Panc1 (cell line): ENCODE measurements at regions not wholly inside any gene's neighbourhood (a gene's known extent, or its start where the extent isn't known, plus 50 kb on each side); places are given as distances from the start of the nearest gene placed in this dataset.

Experiments used
- ATAC-seq: fragments of 200-7000 bp; cut with Tn5 transposase; 2 replicates; pipeline ENCODE4 v1.9.1; 2020; ENCODE audit warnings: mild to moderate bottlenecking, moderate library complexity
- BruUV-seq: library from RNA; stranded (reverse); fragments of 400-500 nt; replicated peaks from 2 replicates; lab custom pipeline; 2021; lab: Mats Ljungman, UMichigan
- CTCF ChIA-PET: fragments of 300-600 bp; sonication (Branson Sonifier 250); formaldehyde crosslinking; loops from one replicate; lab custom pipeline; 2022; ENCODE audit warnings: antibody characterized with exemption; lab: Charles Lee
- POLR2A ChIA-PET: fragments of 300-600 bp; sonication (Branson Sonifier 250); formaldehyde crosslinking; loops from one replicate; lab custom pipeline; 2022; ENCODE audit warnings: antibody characterized with exemption; lab: Charles Lee
- DNase-seq: peaks from one replicate; pipeline ENCODE4 v3.0.0-alpha.2; 2010; ENCODE audit warnings: low read depth, low spot score
- H3K27ac ChIP-seq: 2 replicates; pipeline ENCODE4 v1.5.1; 2011; ENCODE audit warnings: mild to moderate bottlenecking, low read length, inconsistent platforms
- H3K27me3 ChIP-seq: fragments of 200-500 bp; sonication (Bioruptor generic); 2 replicates; pipeline ENCODE4 v1.6.0; 2014; ENCODE audit warnings: low read length, inconsistent platforms; ENCODE audit not compliant: control insufficient read depth, insufficient read depth
- H3K36me3 ChIP-seq: fragments of 200-500 bp; sonication (Bioruptor generic); 2 replicates; pipeline ENCODE4 v1.5.1; 2014; ENCODE audit warnings: inconsistent platforms, mild to moderate bottlenecking, low read length, moderate library complexity; ENCODE audit not compliant: control insufficient read depth, insufficient read depth
- H3K4me1 ChIP-seq: 2 replicates; pipeline ENCODE4 v1.5.1; 2011; ENCODE audit warnings: inconsistent platforms, mild to moderate bottlenecking, low read length, moderate library complexity; ENCODE audit not compliant: control insufficient read depth, insufficient read depth
- H3K4me3 ChIP-seq, 2 experiments: 2 replicates each; pipeline ENCODE4 v1.5.1; 2011 to 2012; ENCODE audit warnings: low read depth in 2 of 2, low read length in 2 of 2, mild to moderate bottlenecking in 2 of 2, inconsistent platforms in 1 of 2, moderate library complexity in 1 of 2
- H3K9me3 ChIP-seq: fragments of 200-500 bp; sonication (Bioruptor generic); 2 replicates; pipeline ENCODE4 v1.5.1; 2014; ENCODE audit warnings: low read depth, mild to moderate bottlenecking, inconsistent platforms, low read length, moderate library complexity; ENCODE audit not compliant: control insufficient read depth, insufficient read depth
- POLR2AphosphoS5 ChIP-seq: IDR thresholded peaks from 2 replicates; pipeline ENCODE4 v1.6.1; 2012; ENCODE audit warnings: mild to moderate bottlenecking, low read depth, low read length, moderate library complexity
- SIN3A ChIP-seq: IDR thresholded peaks from 2 replicates; pipeline ENCODE4 v1.6.1; 2012; ENCODE audit warnings: low read depth, mild to moderate bottlenecking, low read length, moderate library complexity, borderline replicate concordance; ENCODE audit not compliant: insufficient read depth
- TCF7L2 ChIP-seq: IDR thresholded peaks from 2 replicates; pipeline ENCODE4 v1.6.1; 2011; ENCODE audit warnings: mild to moderate bottlenecking, low read depth, low read length, inconsistent platforms
- in situ Hi-C: cut with HindIII; loops from 2 replicates; pipeline ENCODE4 v1.10.0; 2016; ENCODE audit warnings: low sequenced_read_pairs, low pct_unique_long_range_greater_than_20kb
- intact Hi-C: fragments of 100-400 bp; cut with micrococcal nuclease; formaldehyde crosslinking; loops from one replicate; pipeline ENCODE4 v1.10.0; 2022; ENCODE audit not compliant: unreplicated experiment
- TF ChIP-seq, protein P1 (sequence below): fragments of 450-650 bp; IDR thresholded peaks from 2 replicates; pipeline ENCODE4 v1.5.1; 2017; ENCODE audit warnings: mild to moderate bottlenecking
- TF ChIP-seq, protein P2 (sequence below), 2 experiments: IDR thresholded peaks; 2 replicates each; pipeline ENCODE4 v1.6.1; 2011 to 2012; ENCODE audit warnings: low read depth in 2 of 2, control low read depth in 1 of 2, low read length in 1 of 2, mild to moderate bottlenecking in 1 of 2, moderate library complexity in 1 of 2; ENCODE audit not compliant: insufficient read depth in 1 of 2

DNA sequence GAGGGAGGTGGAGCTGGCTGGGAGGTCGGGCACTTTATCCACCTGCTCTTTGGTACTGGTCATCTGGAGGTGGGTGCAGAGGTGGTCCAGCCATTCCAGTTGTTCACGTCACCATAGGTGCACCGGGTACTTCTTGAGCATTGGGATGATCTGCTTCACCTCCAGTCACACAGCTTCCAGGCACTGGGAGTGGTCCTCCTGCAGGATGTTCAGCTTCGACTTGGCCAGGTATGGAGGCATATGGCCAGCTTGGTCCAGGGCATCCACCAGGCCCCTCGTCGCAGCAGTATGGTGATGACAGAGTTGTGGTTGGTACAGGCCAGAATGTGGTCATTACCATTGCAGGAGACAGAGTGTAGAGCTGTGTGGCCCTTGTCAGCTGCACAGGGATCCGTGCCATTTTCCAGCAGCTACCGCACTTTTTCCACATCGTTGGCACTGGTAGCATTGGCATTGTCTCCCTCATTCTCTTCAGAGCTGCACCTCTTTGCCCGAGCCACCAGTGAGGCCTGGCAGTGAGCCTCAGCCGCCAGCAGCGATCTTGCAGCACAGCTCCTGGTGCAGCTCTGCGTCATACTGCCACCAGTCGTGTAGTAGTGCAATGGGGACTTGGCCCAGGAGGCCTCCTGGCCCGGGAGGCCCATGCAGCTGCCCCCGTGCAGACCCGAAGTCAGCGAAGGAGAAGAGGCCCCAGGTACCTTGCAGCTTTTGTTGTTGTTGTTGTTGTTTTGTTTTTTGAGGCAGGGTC, 150.9 kb downstream of the ZNF22 start:
- Histone ChIP-seq H3K36me3 (no peaks in the 10 kb centered on the region), H3K4me3 (no peak overlapping the region), H3K4me1 (no peaks in the 10 kb centered on the region), H3K9me3 (no peaks in the 10 kb centered on the region), H3K27ac (no peak overlapping the region), H3K27me3 (no peaks in the 10 kb centered on the region; the same call in 1 of the 2 replicates)
- POLR2A ChIA-PET: no interaction called here
- in situ Hi-C loops (no loop called here), intact Hi-C loops (no loop called here)
- DNase-seq: no peak
- CTCF ChIA-PET: interaction anchor here (0.6 kb wide), 1 partner anchor 17 kb away, joined by 3 read pairs; no protein-coding TSS in a partner anchor
- no peak for TF ChIP-seq SIN3A
- no peak for TF ChIP-seq TCF7L2
- TF ChIP-seq, protein P1, sequence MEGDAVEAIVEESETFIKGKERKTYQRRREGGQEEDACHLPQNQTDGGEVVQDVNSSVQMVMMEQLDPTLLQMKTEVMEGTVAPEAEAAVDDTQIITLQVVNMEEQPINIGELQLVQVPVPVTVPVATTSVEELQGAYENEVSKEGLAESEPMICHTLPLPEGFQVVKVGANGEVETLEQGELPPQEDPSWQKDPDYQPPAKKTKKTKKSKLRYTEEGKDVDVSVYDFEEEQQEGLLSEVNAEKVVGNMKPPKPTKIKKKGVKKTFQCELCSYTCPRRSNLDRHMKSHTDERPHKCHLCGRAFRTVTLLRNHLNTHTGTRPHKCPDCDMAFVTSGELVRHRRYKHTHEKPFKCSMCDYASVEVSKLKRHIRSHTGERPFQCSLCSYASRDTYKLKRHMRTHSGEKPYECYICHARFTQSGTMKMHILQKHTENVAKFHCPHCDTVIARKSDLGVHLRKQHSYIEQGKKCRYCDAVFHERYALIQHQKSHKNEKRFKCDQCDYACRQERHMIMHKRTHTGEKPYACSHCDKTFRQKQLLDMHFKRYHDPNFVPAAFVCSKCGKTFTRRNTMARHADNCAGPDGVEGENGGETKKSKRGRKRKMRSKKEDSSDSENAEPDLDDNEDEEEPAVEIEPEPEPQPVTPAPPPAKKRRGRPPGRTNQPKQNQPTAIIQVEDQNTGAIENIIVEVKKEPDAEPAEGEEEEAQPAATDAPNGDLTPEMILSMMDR: no peak
- no TSS peak for BruUV-seq
- peak; percentile 62 for ATAC-seq

GRCh38 chr10:45152726-45153125, 152.0 kb downstream of the ZNF22 start:
- no peak overlapping the region for H3K4me3 ChIP-seq
- no peaks in the 10 kb centered on the region for H3K36me3 ChIP-seq
- TF ChIP-seq POLR2AphosphoS5 (no peak), SIN3A (no peak), TCF7L2 (no peak)
- TF ChIP-seq, protein P2, sequence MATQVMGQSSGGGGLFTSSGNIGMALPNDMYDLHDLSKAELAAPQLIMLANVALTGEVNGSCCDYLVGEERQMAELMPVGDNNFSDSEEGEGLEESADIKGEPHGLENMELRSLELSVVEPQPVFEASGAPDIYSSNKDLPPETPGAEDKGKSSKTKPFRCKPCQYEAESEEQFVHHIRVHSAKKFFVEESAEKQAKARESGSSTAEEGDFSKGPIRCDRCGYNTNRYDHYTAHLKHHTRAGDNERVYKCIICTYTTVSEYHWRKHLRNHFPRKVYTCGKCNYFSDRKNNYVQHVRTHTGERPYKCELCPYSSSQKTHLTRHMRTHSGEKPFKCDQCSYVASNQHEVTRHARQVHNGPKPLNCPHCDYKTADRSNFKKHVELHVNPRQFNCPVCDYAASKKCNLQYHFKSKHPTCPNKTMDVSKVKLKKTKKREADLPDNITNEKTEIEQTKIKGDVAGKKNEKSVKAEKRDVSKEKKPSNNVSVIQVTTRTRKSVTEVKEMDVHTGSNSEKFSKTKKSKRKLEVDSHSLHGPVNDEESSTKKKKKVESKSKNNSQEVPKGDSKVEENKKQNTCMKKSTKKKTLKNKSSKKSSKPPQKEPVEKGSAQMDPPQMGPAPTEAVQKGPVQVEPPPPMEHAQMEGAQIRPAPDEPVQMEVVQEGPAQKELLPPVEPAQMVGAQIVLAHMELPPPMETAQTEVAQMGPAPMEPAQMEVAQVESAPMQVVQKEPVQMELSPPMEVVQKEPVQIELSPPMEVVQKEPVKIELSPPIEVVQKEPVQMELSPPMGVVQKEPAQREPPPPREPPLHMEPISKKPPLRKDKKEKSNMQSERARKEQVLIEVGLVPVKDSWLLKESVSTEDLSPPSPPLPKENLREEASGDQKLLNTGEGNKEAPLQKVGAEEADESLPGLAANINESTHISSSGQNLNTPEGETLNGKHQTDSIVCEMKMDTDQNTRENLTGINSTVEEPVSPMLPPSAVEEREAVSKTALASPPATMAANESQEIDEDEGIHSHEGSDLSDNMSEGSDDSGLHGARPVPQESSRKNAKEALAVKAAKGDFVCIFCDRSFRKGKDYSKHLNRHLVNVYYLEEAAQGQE (IDR thresholded peaks at IDR 0.05; ENCODE audit: insufficient read depth in 1 of 2, low read depth in 2 of 2, low read length in 1 of 2): no peak
- TF ChIP-seq, protein P1: no peak
- POLR2A ChIA-PET: no interaction called here
- no TSS peak for BruUV-seq
- no peak overlapping the region for H3K27ac ChIP-seq
- intact Hi-C loops: no loop called here
- H3K4me1 ChIP-seq: no peaks in the 10 kb centered on the region
- CTCF ChIA-PET: no interaction called here
- in situ Hi-C loops: no loop called here
- no peak for ATAC-seq
- H3K27me3 ChIP-seq: no peaks in the 10 kb centered on the region; the same call in 1 of the 2 replicates
- no peak for DNase-seq
- no peaks in the 10 kb centered on the region for H3K9me3 ChIP-seq
